Stimulated activated CD8-positive, alpha-beta memory T cell treated with anti-CD3 and anti-CD28 coated beads, Interleukin-2, amount 100 ng/mL, for 1 hour (primary cell): ENCODE measurements at regions not wholly inside any gene's neighbourhood (a gene's known extent, or its start where the extent isn't known, plus 50 kb on each side); places are given as distances from the start of the nearest gene placed in this dataset.

Source experiments
- DNase-seq, 2 donors: peaks; one replicate each; pipeline ENCODE4 v3.0.0-alpha.2; 2020; ENCODE audit warnings: low read depth in 2 of 2

DNA sequence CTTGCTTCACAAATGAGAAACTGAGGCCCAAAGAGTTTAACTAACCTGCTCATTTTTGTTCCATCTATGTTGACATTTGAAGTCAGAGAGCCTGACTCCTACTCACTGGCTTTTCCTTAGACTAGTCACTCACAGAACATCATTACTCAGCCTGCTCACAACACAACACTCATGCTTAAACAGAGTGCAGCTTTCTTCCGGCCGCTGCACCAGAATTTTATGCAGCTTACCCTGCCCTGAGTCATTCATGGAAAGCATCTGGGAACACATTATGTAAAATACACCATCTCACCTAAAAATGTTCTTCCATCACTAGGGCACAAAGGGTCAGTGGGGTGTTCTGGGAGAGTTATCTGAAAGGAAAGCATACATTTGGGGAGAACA is 303.4 kb downstream of the SPRY2 start:
- DNase-seq: no peak

- no peak for DNase-seq
Measured at GRCh38 chr13:80036845-80037504, 304.0 kb downstream of the SPRY2 start.

GRCh38 chr13:80035096-80035495 is 305.8 kb downstream of the SPRY2 start:
- DNase-seq: no peak

DNA sequence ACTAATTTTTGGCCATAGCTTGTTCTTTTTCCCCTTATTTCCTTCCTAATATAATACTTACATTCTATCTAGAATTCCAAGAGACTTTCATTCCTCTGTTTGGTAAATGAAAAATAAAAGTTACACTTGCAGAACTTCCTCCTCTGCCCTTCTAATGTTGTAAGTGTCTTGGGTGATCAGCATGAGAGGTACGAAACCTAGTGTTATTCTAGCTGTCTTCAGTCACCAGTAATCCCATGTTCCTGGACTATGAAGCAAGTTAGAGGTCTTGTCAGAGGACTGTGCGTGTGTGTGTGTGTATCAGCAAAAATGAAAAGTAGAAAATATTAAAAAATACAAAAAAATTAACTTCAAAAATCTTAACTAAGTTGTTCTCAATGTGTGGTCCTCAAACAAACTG is 307.0 kb downstream of the SPRY2 start:
- DNase-seq: no peak

- DNase-seq: no peak
Measured at GRCh38 chr13:80033286-80033685, 307.6 kb downstream of the SPRY2 start.

GRCh38 chr13:80030491-80030890 is 310.4 kb downstream of the SPRY2 start:
- no peak for DNase-seq

DNA sequence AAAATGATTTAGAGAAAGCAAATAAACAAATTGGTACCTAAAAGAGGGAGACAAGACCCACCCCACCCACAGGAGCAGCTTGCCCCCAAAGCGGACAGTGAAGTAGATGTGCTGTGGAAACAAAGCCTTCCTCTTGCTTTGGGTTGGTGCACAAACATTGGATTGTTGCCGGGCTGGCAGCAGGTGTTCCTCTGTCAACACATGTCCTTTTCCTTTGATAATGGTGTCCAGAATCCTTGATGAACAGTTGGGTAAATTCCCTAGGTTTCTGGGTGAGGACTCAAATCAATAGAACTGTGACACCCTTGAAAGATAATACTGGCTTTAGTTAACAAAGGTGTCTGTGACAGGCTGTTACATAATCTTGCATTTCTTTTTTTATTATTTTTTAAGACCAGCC is 311.8 kb downstream of the SPRY2 start:
- DNase-seq: no peak

- no peak for DNase-seq
Measured at GRCh38 chr13:80022146-80022545, 318.8 kb downstream of the SPRY2 start.

DNA sequence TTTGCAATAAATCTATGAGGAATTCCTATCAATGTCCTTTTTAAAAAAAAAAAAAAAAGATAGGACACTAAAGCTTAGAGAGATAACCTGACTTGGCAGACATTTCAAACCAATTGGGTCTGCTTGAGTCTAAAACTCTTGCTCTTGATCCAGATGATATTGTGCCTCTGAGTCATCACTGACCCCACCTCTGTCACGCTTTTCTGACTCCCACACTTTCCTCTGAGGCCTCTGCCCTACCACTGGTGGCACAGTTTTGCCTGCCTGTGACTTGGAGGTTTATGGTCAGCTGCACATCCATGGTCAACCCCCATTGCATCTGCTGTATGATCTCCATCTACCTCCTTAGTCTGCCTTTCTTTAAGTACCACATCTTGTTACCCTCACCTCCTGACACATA is 328.7 kb downstream of the SPRY2 start:
- DNase-seq: no peak

DNA sequence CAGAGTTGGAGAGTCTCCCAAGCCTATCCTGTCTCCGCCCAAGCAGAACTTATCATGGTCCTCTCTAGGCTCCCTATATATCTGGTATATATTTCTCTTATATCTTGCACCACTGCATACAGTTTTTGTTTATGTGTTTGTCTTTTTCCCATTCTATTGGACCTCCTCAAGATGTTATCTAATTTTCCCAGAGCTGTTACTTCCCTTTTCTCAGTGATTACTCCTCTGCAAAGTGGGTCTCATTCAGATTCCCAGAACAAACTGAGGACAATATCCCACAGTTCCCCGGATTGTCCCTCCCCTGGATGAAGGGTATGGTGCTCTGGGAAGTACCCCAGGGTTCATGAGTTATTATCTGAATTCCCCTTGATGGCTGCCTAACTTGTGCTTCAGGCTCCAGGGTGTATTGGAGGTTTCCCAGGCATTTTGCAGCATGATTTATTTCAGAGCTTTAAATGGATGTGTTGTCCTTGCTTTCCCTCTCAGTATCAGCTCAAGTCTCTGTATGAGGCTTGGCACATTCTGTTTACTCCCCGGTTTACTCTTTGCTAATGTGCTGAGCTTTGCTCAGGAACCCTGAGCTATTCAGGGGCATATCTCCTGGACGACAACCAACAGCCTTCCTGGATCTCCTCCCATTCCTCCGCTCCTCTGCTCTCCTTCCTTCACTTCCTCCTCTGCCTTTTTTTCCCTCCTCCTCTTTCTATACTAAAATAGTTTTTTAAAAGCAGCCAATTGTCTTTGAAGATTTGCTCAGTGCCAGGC is 329.3 kb downstream of the SPRY2 start:
- no peak for DNase-seq

DNA sequence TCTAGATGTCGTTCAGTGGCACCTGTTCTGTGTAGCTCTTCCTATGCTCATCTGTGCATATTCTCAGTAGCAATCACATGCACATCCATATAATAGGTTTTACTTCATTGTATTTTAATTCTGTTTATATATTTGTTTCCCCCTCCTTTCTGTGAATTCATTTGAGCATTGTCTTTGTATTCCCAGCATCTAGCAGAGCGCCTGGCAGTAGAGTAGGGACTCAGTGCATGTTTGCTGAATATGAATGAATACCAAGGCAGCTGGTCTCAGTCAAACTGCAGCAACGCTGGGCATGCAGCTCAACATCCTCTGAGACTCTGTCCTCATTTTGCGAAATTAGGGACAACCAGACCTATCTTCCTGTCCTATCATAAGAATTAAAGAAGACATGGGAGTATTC is 330.1 kb downstream of the SPRY2 start:
- DNase-seq: no peak

DNA sequence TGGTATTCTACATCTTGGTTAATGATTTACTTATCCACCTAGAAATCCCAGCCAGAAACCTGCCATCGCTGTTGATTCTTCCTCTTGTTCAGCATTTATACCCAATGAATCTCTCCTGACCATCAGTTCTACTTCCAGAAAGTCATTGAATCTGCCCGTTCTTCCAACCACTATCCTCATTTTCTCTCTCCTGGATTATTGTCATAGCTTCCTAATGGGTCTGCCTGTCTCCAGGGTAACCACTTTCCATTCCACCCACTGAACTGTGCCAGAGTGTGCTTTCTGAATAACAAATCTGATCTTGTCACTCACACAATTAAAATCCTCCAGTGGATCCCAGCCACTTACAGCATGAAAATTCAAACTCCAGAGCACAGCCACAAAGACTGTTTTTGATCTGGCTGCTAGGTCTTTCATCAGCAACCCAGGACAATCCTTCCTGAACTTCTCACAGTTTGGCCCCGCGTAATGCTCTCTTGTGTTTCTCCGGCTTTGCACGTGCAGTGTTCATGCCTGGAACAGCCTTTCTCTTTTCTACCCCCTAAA is 330.6 kb downstream of the SPRY2 start:
- DNase-seq: no peak

- no peak for DNase-seq
Measured at GRCh38 chr13:80009760-80010159, 331.2 kb downstream of the SPRY2 start.

GRCh38 chr13:80006940-80007339 is 334.0 kb downstream of the SPRY2 start:
- no peak for DNase-seq

DNA sequence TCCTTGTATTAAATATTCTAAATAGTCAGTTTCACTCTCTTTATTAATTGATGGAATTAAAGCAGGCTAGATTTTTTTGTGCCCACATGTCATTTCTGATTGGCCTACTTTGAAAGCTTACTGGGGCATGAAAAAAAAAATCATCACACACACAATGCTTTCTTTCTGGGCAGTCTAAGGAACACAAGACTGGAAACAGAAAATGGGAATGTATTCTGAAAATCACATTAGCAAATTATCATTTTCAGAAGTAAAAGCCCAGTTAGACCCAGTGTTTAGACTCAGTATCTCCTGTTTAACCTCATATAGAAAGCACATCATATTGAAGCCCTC is 339.4 kb downstream of the SPRY2 start:
- no peak for DNase-seq

DNA sequence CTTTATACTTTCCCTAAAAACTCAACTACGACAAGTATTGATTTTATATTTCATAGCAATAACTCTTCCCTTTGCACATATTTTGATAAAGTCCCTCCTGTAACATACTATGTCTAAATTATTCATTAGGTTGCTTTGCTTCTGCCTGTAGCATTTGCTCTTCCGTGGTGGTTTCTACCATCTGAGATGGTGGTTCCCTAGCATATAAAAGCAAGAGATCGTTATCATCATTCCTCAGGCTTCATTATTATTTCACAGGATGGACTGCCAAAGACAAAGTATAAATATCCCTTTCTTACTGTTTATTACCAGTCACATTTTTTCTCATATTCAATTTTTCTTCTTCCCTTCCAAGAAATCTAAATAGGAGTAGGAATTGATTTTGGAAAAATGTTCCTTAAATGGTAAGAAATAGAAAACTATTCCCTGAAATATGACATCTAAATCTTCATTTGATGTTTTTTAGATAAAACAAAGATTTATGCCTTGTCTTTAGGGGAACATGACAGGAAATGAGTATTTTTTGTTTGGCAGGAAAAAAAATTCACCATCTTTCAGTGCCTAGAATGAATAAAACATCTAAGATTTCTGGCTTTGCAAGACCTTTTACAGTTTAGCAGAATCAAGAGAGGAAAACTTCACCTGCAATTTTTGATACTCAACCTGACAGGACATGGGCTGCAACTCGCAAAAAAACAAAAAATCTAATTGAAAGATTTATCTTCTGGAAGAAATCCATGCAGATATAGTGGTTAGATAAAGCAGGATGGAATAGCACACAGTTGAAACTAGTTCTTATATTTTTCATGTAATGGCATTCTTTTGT is 340.0 kb downstream of the SPRY2 start:
- DNase-seq: no peak

DNA sequence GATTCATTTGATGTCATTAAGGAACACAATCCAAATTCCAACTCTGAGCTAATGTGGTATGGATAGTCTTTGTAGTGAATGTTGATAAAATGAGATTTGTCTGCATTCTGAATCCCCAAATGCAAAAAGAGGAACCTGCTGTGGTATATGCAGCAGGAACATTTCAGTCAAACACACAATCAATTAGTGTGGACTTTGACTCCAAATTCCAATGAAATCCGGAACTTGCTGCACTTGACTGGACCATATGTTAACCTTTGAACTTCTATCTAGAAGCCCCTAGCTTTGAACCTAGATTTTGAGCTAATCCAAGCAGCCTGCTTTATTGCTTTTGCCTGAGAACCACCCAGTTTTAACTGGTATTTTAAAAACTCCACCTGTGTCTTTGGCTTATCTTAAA is 341.3 kb downstream of the SPRY2 start:
- DNase-seq: no peak

GRCh38 chr13:79998381-79998880 is 342.5 kb downstream of the SPRY2 start:
- no peak for DNase-seq

- DNase-seq: no peak
Measured at GRCh38 chr13:79997244-79997643, 343.7 kb downstream of the SPRY2 start.

GRCh38 chr13:79995334-79995733 is 345.6 kb downstream of the SPRY2 start:
- no peak for DNase-seq

GRCh38 chr13:79992111-79992510 is 348.8 kb downstream of the SPRY2 start:
- DNase-seq: no peak

GRCh38 chr13:79990048-79990447 is 350.9 kb downstream of the SPRY2 start:
- no peak for DNase-seq
